BLaER1 treated with 17β-estradiol and CSF1 and Interleukin-3, amounts not matched to agents 10 nM and 100 nM (cell line): ENCODE measurements at regions not wholly inside any gene's neighbourhood (a gene's known extent, or its start where the extent isn't known, plus 50 kb on each side); places are given as distances from the start of the nearest gene placed in this dataset.
A peak's percentile ranks its signal among the peaks of the same experiment; 100 is the strongest.

Source experiments
- H3K27ac ChIP-seq, 11 experiments: shearing (Covaris generic); formaldehyde crosslinking; 2 replicates each; pipeline ENCODE4 v1.8.1; 2022
- H3K27me3 ChIP-seq, 11 experiments: shearing (Covaris generic); formaldehyde crosslinking; 2 replicates each; pipeline ENCODE4 v1.8.1; 2022
- H3K36me3 ChIP-seq, 11 experiments: shearing (Covaris generic); formaldehyde crosslinking; 2 replicates each; pipeline ENCODE4 v1.8.1; 2022
- H3K4me1 ChIP-seq, 10 experiments: shearing (Covaris generic); formaldehyde crosslinking; 2 replicates each; pipeline ENCODE4 v1.8.1; 2022
- H3K4me2 ChIP-seq, 11 experiments: shearing (Covaris generic); formaldehyde crosslinking; 2 replicates each; pipeline ENCODE4 v1.8.1; 2022
- H3K4me3 ChIP-seq, 10 experiments: shearing (Covaris generic); formaldehyde crosslinking; 2 replicates each; pipeline ENCODE4 v1.8.1; 2022
- H3K9ac ChIP-seq, 11 experiments: shearing (Covaris generic); formaldehyde crosslinking; 2 replicates each; pipeline ENCODE4 v1.8.1; 2022
- H3K9me3 ChIP-seq, 11 experiments: shearing (Covaris generic); formaldehyde crosslinking; replicated peaks in 1 of 11; 2 replicates each; pipeline ENCODE4 v1.8.1; 2022
- H4K20me1 ChIP-seq, 11 experiments: shearing (Covaris generic); formaldehyde crosslinking; 2 replicates each; pipeline ENCODE4 v1.8.1; 2022
- Cebpa-rat ChIP-seq, 11 experiments: shearing (Covaris generic); IDR thresholded peaks; 2 replicates each; pipeline ENCODE4 v1.8.1; 2022

DNA sequence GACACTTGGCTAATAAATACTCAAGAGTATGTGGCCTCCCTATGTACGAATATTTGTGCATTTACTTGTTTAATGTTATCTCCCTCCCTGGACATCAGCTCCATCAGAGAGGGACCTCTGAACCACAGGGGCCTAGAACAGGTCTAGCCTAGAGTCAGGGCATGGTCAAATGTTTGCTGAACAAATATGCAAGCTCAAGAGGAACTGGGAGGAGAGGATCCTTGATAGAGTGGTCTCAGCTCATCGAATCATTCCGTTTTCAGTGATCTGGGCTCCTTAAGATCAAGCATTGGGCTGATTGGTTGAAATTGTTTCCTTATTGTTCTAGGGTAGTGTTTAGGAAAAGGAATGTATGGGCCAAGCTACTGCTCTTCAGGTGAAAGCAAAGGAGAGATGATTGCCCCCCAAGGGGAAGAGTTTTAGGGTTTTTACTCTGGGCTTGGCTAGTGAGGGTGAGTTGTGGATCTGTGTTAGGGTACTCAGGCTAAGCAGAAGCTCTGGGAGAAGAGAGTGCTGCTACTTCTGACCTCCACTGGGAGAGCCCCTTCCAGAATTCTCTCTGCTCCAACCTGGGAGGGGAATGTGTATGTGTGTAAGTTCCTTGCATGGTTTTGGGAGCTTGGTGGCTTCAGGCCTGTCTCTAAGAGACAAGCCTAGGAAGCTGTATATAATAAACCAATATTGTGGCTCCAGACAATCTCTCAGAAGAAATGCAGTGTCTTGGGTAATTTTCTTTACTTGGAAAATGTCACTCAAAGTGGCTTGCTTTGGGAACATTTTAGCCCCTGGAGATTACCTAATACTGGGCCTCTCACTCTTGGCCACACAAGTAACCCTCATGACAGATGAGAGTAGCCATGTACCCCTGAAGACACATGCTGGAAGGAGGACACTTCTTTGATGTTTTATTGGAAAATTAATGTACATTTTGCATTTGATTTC is 110.0 kb downstream of the EMX2 start:
- Histone ChIP-seq H3K4me2 (peak overlapping the region in 1 of 11 experiments; percentile 13; a peak in 1 of 22 replicates), H3K9ac (no peak overlapping the region), H3K4me1 (peaks cover 0 to 12% (median 0%) of the 10 kb centered on the region in 10 experiments; a peak in 6 of 20 replicates), H3K27ac (peak overlapping the region in 2 of 11 experiments; percentile 9 to 27; a peak in 1 of 22 replicates), H3K9me3 (peaks cover 18 to 28% (median 21%) of the 10 kb centered on the region in 11 experiments), H3K36me3 (no peaks in the 10 kb centered on the region), H3K4me3 (no peak overlapping the region), H4K20me1 (no peaks in the 10 kb centered on the region), H3K27me3 (no peaks in the 10 kb centered on the region)
- TF ChIP-seq Cebpa-rat (IDR thresholded peaks at IDR 0.05), result no peak

DNA sequence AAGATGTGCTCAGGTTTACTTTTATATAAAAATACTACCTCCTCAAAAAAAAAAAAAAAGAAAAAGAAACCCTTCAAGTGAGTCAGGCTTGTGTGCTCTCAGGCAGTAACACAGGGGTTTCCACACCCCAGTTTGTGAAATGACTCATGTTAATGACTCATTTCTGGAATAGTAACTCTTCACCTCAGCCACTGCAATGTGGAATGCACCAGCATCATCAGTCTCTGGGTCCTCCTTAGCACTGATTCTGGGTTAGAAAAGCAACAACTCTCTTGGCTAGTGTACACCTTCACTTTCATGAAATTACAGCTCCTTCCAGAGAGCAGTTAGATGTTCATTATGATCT is 110.6 kb downstream of the EMX2 start:
- H3K9ac ChIP-seq, result no peak overlapping the region
- no peaks in the 10 kb centered on the region for H4K20me1 ChIP-seq

DNA sequence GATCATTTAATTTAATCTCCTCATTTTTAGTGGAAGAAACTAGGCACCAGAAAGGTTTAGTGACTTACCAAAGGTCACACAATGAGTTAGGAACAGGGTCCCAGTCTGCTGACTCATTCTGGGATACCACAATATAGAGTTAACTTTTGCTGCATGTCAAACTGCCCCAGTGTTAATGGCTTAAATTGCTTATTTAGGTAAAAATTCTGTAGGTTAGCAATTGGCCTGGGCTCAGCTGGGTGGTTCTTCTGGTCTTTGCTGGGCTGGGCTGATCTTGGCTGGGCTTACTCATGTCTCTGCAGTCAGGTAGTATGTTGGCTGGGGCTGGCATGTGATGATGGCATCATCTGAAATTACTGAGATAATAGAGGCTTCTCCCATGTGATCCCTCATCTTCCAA is 111.6 kb downstream of the EMX2 start:
- no peak for TF ChIP-seq Cebpa-rat (IDR thresholded peaks at IDR 0.05)
- Histone ChIP-seq H3K9me3 (peaks cover 18 to 28% (median 20%) of the 10 kb centered on the region in 11 experiments), H3K27ac (no peak overlapping the region)

More for the DNA sequence above, 110.6 kb downstream of the EMX2 start:
- H3K4me1 ChIP-seq, result peaks cover 0 to 12% (median 0%) of the 10 kb centered on the region in 10 experiments; a peak in 6 of 20 replicates
- TF ChIP-seq Cebpa-rat (IDR thresholded peaks at IDR 0.05), result no peak
- H3K9me3 ChIP-seq, result peaks cover 18 to 28% (median 21%) of the 10 kb centered on the region in 11 experiments
- H3K27ac ChIP-seq, result no peak overlapping the region
- H3K4me2 ChIP-seq, result peak overlapping the region in 1 of 11 experiments; percentile 13; a peak in 1 of 22 replicates
- H3K27me3 ChIP-seq, result no peaks in the 10 kb centered on the region
- H3K4me3 ChIP-seq, result no peak overlapping the region
- H3K36me3 ChIP-seq, result no peaks in the 10 kb centered on the region

DNA sequence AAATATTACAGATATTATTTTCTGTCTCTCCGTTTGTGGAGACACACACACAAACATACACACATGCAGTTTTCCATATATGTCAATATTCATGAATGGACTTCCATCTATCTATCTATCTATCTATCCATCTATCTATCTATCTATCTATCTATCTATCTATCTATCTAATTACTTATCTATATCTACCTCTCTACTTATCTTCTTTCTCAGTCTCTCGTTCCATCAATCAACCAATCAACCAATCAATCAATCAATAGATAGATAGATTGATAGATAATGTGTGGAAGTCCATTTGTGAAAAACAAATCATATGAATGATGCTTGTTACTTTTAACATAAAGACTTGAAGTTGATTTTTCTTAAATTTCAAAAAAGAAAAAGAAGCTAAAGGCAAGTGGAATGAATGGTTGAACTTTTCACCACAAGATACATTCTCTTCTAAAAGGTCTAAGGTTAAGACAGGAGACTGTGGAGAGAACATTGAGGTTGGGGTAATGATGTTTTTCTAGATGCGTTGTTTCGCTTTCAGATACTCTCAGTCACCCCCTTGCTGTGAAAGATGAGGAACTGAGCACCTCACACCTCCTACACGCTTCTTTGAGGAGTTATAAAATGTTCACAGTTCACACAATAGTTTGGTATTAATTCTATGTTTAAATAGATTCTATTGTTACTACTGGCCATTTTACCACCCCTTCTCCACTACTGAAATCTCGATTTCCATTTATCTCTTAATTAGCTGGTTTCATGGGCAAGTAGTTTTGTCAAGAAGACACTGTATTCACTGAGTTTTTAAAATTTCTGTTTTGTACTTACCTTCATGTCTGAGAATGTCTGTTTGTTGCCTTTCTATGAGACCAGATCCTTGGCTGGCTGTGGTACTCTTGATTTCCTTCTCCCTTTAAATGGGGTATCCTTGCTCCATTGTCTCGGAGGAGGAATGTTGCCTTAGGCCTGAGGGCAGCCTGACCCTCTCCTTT is 114.1 kb downstream of the EMX2 start:
- Histone ChIP-seq H3K9me3 (peaks cover 6 to 13% (median 7%) of the 10 kb centered on the region in 11 experiments; a peak in 18 of 22 replicates), H3K9ac (no peak overlapping the region), H4K20me1 (no peaks in the 10 kb centered on the region), H3K4me1 (peaks cover 0 to 12% (median 0%) of the 10 kb centered on the region in 10 experiments; a peak in 6 of 20 replicates), H3K27ac (no peak overlapping the region), H3K4me2 (no peak overlapping the region), H3K4me3 (no peak overlapping the region), H3K27me3 (no peaks in the 10 kb centered on the region), H3K36me3 (no peaks in the 10 kb centered on the region)
- no peak for TF ChIP-seq Cebpa-rat (IDR thresholded peaks at IDR 0.05)

More for the DNA sequence above, 111.6 kb downstream of the EMX2 start:
- Histone ChIP-seq H3K4me3 (no peak overlapping the region), H3K4me1 (peaks cover 0 to 12% (median 0%) of the 10 kb centered on the region in 10 experiments; a peak in 6 of 20 replicates), H3K4me2 (no peak overlapping the region), H3K27me3 (no peaks in the 10 kb centered on the region), H3K9ac (no peak overlapping the region), H3K36me3 (no peaks in the 10 kb centered on the region), H4K20me1 (no peaks in the 10 kb centered on the region)

DNA sequence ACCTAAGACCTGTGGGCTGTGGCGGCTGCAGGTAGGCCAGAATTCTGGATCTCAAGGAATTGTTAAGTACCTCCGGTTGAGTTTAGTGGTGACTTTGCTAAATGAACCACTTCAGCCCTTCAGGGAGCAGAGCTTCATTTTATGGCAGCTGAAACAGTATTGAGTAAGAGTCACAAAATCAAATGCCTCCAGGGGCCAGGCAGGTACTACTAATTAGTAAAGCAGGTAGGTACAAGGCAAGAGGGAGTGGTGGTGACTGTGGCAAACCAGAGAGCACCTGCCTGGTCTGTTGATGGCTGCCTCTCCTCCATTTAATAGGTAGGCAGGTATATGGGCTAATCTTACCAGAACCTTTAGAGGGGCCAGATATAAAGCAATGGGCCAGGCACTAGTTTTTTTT is 118.8 kb downstream of the EMX2 start:
- Histone ChIP-seq H3K27me3 (no peaks in the 10 kb centered on the region), H3K36me3 (no peaks in the 10 kb centered on the region), H3K27ac (no peak overlapping the region), H3K4me1 (no peaks in the 10 kb centered on the region), H3K4me2 (no peak overlapping the region), H4K20me1 (no peaks in the 10 kb centered on the region), H3K9ac (no peak overlapping the region), H3K9me3 (no peaks in the 10 kb centered on the region), H3K4me3 (no peak overlapping the region)
- TF ChIP-seq Cebpa-rat (IDR thresholded peaks at IDR 0.05), result no peak

DNA sequence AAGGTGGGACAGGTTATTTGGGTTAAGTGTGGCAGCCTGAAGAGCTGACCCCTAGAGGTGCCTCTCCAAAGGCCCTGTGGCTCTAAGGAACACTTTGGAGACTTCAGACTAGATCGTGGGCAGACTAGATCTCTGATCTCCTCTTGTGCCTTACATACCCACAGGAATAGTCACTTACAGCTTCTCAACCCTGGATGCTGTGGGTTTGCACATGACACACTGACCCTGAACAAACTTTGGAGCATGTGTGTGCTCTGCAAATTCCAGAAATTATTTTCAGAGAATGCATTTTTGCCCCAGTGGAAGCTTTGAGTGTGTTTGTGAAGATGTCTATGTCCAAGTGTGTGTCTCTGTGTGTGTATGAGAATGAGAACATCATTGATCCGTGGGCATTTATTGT is 119.6 kb downstream of the EMX2 start:
- Histone ChIP-seq H3K9ac (no peak overlapping the region), H3K4me1 (no peaks in the 10 kb centered on the region), H3K36me3 (no peaks in the 10 kb centered on the region), H3K9me3 (no peaks in the 10 kb centered on the region), H3K27ac (no peak overlapping the region), H3K4me2 (no peak overlapping the region), H4K20me1 (no peaks in the 10 kb centered on the region), H3K27me3 (no peaks in the 10 kb centered on the region), H3K4me3 (no peak overlapping the region)
- TF ChIP-seq Cebpa-rat (IDR thresholded peaks at IDR 0.05), result no peak

DNA sequence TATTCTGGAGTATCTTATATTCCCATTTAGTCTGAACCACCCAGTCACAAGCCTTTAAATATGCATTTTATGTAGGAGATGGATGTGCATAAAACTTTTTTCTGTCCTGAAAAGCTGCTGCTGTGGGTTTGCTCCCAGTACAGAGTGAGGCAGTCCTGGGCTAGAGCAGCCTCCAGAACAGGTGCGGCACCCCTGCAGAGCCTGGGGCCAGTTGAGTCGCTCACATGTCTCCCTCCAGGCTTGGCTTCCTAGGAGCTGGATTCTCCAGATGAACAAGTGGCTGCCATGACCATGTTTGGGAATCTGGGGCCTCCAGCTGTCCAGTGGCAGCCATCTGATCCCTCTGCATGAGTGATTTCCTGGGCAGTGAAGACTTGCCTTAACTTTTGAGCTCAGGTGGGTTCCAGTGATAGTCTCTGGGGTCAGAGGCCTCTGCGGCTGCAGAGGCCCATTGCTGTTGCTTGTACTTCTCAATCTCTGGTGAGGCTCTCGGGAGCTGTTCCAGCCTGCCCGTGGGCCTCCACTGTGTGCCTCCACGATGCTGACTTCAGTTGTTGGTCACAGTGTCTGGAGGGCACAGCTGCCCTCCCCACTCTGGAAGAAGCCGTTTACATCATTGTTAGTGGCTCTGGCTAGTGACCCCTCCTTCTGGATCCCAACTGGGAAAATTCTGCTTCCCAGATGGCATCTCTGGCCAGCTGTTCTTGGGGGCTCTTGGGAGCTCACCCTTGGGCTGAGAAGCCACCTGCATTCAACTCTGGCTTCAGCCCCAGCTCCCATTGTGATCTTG is 120.4 kb downstream of the EMX2 start:
- H3K4me2 ChIP-seq, result no peak overlapping the region
- H3K27me3 ChIP-seq, result no peaks in the 10 kb centered on the region
- no peaks in the 10 kb centered on the region for H3K36me3 ChIP-seq
- no peak overlapping the region for H3K9ac ChIP-seq
- H3K4me1 ChIP-seq, result no peaks in the 10 kb centered on the region
- H3K27ac ChIP-seq, result no peak overlapping the region
- H3K4me3 ChIP-seq, result no peak overlapping the region
- no peak for TF ChIP-seq Cebpa-rat (IDR thresholded peaks at IDR 0.05)
- H3K9me3 ChIP-seq, result no peaks in the 10 kb centered on the region
- no peaks in the 10 kb centered on the region for H4K20me1 ChIP-seq

DNA sequence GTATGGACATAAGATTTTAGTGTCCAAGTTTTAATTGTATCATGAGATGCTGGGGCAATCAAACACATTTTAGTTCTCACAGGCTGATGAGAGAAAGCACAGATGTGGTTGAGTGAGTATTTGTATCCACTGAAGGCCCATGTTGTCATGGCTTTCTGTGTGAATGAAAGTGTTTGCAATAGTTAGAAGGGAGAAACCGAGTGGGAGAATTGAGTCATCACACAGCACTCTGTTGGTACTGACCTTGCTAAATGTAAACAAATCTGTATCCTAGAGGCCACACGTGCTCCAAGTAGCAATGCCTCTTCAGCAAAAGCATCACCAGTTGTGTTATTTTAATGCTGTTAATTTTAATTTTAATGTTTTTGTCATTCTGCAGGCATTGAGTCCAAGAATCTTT is 121.2 kb downstream of the EMX2 start:
- Histone ChIP-seq H3K9ac (no peak overlapping the region), H3K4me3 (no peak overlapping the region), H3K9me3 (no peaks in the 10 kb centered on the region), H3K36me3 (no peaks in the 10 kb centered on the region), H3K4me2 (no peak overlapping the region), H3K27me3 (no peaks in the 10 kb centered on the region), H3K27ac (no peak overlapping the region), H4K20me1 (no peaks in the 10 kb centered on the region), H3K4me1 (no peaks in the 10 kb centered on the region)
- TF ChIP-seq Cebpa-rat (IDR thresholded peaks at IDR 0.05), result no peak
